ENCODE measurements at regions not wholly inside any gene's neighbourhood (a gene's known extent, or its start where the extent isn't known, plus 50 kb on each side); places are given as distances from the start of the nearest gene placed in this dataset.

DNA sequence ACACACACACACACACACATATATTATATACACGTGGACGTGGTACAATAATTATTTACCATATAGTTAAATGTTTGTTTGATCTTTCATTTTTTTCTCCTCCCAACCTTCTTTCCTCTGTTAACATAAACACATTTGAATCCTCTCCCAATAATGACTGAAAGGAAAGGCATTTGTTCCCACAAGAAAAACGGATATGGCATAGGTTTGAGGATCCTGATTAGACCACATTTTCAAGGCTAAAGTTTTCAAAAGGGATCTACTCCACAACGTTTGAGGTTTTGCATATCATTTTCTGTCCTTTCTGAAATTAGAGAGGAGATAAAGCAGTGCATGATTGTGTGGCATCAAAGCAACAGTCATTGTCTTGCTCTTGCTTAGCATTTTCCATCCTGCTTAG is 1883.4 kb downstream of the STIM2 start:
- no peak for ATAC-seq
- POLR2A ChIA-PET, result no interaction called here
- DNase-seq (ENCODE audit: low read depth in 1 of 2, low spot score in 1 of 2), result no peak
- Histone ChIP-seq H3K4me1 (no peaks in the 10 kb centered on the region), H3K9me3 (no peaks in the 10 kb centered on the region), H3K4me3 (no peak overlapping the region), H3K4me2 (no peak overlapping the region), H3K27ac (no peak overlapping the region)
- CTCF ChIA-PET, result no interaction called here
- FAIRE-seq, result no peak
- no peak for TF ChIP-seq SMC3 (IDR thresholded peaks at IDR 0.05)
- TF ChIP-seq POLR2A (IDR thresholded peaks at IDR 0.05; ENCODE audit: low read length), result no peak
- no peak for TF ChIP-seq MAZ (IDR thresholded peaks at IDR 0.05; ENCODE audit: borderline replicate concordance, low read depth, low read length)
- no peak for TF ChIP-seq NFE2L2 (conservative IDR thresholded peaks at IDR 0.05; ENCODE audit: low read length)
- TF ChIP-seq, protein P1, sequence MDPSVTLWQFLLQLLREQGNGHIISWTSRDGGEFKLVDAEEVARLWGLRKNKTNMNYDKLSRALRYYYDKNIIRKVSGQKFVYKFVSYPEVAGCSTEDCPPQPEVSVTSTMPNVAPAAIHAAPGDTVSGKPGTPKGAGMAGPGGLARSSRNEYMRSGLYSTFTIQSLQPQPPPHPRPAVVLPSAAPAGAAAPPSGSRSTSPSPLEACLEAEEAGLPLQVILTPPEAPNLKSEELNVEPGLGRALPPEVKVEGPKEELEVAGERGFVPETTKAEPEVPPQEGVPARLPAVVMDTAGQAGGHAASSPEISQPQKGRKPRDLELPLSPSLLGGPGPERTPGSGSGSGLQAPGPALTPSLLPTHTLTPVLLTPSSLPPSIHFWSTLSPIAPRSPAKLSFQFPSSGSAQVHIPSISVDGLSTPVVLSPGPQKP (IDR thresholded peaks at IDR 0.05; ENCODE audit: low read depth, low read length), result no peak
- no peak for TF ChIP-seq RARB (CRISPR knock-in tag; IDR thresholded peaks at IDR 0.05)
- no peak for TF ChIP-seq EHF (CRISPR knock-in tag; IDR thresholded peaks at IDR 0.05)
- TF ChIP-seq, protein P2, sequence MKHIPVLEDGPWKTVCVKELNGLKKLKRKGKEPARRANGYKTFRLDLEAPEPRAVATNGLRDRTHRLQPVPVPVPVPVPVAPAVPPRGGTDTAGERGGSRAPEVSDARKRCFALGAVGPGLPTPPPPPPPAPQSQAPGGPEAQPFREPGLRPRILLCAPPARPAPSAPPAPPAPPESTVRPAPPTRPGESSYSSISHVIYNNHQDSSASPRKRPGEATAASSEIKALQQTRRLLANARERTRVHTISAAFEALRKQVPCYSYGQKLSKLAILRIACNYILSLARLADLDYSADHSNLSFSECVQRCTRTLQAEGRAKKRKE (CRISPR knock-in tag; IDR thresholded peaks at IDR 0.05; ENCODE audit: low read depth), result no peak
- TF ChIP-seq POLR2AphosphoS2 (conservative IDR thresholded peaks at IDR 0.05; ENCODE audit: low read length), result no peak
- no peak for TF ChIP-seq MYC (IDR thresholded peaks at IDR 0.05; ENCODE audit: borderline replicate concordance, low read length)
- TF ChIP-seq, protein P3, sequence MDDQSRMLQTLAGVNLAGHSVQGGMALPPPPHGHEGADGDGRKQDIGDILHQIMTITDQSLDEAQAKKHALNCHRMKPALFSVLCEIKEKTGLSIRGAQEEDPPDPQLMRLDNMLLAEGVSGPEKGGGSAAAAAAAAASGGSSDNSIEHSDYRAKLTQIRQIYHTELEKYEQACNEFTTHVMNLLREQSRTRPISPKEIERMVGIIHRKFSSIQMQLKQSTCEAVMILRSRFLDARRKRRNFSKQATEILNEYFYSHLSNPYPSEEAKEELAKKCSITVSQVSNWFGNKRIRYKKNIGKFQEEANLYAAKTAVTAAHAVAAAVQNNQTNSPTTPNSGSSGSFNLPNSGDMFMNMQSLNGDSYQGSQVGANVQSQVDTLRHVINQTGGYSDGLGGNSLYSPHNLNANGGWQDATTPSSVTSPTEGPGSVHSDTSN (IDR thresholded peaks at IDR 0.05), result no peak
- no peak for TF ChIP-seq ZC3H11A (IDR thresholded peaks at IDR 0.05)
- no peak for TF ChIP-seq FOSB (CRISPR knock-in tag; IDR thresholded peaks at IDR 0.05)
- TF ChIP-seq HDAC2 (IDR thresholded peaks at IDR 0.05), result no peak
- no peak for TF ChIP-seq ZSCAN20 (CRISPR knock-in tag; IDR thresholded peaks at IDR 0.05)
- under 1% methylated on average over 4 of the region's 4 CpGs for WGBS (ENCODE audit: missing lambda C conversion rate)

DNA sequence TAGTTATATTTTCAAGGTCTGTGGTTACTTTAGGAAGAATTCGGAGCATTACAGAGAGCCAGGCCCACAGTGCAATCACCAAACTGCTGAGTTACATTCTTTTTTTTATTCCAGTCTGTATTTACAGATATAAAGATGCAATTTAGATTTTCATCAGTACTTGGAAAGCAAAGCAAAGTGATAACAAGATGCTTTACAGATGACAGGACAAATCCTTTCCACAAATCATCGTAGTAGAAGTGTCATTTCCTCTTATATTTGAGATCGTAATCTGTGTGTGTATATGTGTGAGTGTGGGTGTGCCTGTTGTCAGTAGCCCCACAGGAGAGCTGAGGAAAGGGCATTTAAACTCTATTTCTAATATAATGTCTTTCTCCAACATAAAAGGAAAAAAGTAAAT is 1893.7 kb downstream of the STIM2 start:
- TF ChIP-seq ZC3H11A (IDR thresholded peaks at IDR 0.05) (no peak), HDAC2 (IDR thresholded peaks at IDR 0.05) (no peak), ESRRA (IDR thresholded peaks at IDR 0.05; ENCODE audit: borderline replicate concordance, low read length) (no peak)
- TF ChIP-seq, protein P4, sequence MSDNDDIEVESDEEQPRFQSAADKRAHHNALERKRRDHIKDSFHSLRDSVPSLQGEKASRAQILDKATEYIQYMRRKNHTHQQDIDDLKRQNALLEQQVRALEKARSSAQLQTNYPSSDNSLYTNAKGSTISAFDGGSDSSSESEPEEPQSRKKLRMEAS (IDR thresholded peaks at IDR 0.05), result no peak
- Histone ChIP-seq H3K4me1 (no peaks in the 10 kb centered on the region), H3K4me3 (no peak overlapping the region), H3K9me3 (no peaks in the 10 kb centered on the region), H3K4me2 (no peak overlapping the region), H3K27ac (no peak overlapping the region)
- DNase-seq (ENCODE audit: low read depth in 1 of 2, low spot score in 1 of 2) (no peak), ATAC-seq (no peak), FAIRE-seq (no peak)
- WGBS (ENCODE audit: missing lambda C conversion rate), result 21% methylated on average over 3 of the region's 3 CpGs
- ChIA-PET POLR2A (no interaction called here), CTCF (no interaction called here)

DNA sequence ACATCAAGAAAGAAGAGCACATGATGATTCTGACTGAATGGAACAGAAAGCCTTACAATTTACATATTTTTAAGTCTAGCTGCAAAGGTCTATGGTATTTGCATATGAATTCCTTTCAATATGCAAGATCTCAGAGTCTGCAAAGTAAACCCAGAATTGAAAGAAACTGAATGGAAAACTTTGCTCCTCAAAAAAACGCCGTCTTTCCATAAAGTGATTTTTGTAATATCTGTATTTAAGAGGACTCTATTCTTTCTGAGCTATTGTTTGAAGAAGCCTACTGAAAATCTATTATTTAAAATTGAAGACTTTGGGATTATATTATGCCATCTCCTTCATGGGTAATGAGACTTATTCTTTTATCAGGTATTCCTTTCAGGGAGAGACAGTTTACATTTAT is 1894.4 kb downstream of the STIM2 start:
- 40% methylated on average over 2 of the region's 2 CpGs for WGBS (ENCODE audit: missing lambda C conversion rate)
- FAIRE-seq, result no peak
- H3K9me3 ChIP-seq, result no peaks in the 10 kb centered on the region

DNA sequence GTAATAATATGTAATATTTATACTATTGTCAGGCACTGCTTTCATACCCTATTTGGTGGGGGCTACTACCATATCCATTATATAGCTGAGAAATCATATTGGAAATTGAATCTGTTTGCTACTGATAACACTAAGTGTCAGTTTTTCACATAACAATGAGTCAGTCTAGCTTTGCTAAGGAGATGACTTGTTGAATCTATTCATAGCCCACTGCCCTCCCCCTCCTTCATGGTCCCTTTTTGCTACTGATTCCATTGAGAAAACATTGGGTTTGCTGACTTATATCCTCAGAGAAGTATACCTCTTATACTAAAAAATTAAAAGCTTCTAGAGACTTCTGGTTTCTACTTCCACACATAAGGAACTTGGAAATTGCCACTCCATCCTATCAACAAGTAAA is 1898.4 kb downstream of the STIM2 start:
- POLR2A ChIA-PET, result no interaction called here
- FAIRE-seq, result no peak
- no peaks in the 10 kb centered on the region for H3K4me1 ChIP-seq
- H3K4me3 ChIP-seq, result no peak overlapping the region
- ATAC-seq, result no peak
- no peak overlapping the region for H3K27ac ChIP-seq
- CTCF ChIA-PET, result no interaction called here
- no peak for DNase-seq (ENCODE audit: low read depth in 1 of 2, low spot score in 1 of 2)
- H3K4me2 ChIP-seq, result no peak overlapping the region
- no peaks in the 10 kb centered on the region for H3K9me3 ChIP-seq
- no peak for TF ChIP-seq POLR2AphosphoS2 (conservative IDR thresholded peaks at IDR 0.05; ENCODE audit: low read length)
- no peak for TF ChIP-seq ZNF302 (CRISPR knock-in tag; IDR thresholded peaks at IDR 0.05)
- no peak for TF ChIP-seq CEBPB (IDR thresholded peaks at IDR 0.05)
- no peak for TF ChIP-seq GATA3 (IDR thresholded peaks at IDR 0.05; ENCODE audit: borderline replicate concordance)
- TF ChIP-seq FOSB (CRISPR knock-in tag; IDR thresholded peaks at IDR 0.05), result no peak
- no peak for TF ChIP-seq EHMT2 (IDR thresholded peaks at IDR 0.05; ENCODE audit: low read depth)
- TF ChIP-seq PHF8 (IDR thresholded peaks at IDR 0.05; ENCODE audit: borderline replicate concordance, low read depth), result no peak
- no peak for TF ChIP-seq RFX5 (IDR thresholded peaks at IDR 0.05)
- no peak for TF ChIP-seq NPAS2 (CRISPR knock-in tag; IDR thresholded peaks at IDR 0.05; ENCODE audit: borderline replicate concordance)
- TF ChIP-seq MYC (IDR thresholded peaks at IDR 0.05; ENCODE audit: borderline replicate concordance, low read length), result no peak
- no peak for TF ChIP-seq JUN (IDR thresholded peaks at IDR 0.05)
- TF ChIP-seq CBX8 (IDR thresholded peaks at IDR 0.05), result no peak
- TF ChIP-seq, protein P5, sequence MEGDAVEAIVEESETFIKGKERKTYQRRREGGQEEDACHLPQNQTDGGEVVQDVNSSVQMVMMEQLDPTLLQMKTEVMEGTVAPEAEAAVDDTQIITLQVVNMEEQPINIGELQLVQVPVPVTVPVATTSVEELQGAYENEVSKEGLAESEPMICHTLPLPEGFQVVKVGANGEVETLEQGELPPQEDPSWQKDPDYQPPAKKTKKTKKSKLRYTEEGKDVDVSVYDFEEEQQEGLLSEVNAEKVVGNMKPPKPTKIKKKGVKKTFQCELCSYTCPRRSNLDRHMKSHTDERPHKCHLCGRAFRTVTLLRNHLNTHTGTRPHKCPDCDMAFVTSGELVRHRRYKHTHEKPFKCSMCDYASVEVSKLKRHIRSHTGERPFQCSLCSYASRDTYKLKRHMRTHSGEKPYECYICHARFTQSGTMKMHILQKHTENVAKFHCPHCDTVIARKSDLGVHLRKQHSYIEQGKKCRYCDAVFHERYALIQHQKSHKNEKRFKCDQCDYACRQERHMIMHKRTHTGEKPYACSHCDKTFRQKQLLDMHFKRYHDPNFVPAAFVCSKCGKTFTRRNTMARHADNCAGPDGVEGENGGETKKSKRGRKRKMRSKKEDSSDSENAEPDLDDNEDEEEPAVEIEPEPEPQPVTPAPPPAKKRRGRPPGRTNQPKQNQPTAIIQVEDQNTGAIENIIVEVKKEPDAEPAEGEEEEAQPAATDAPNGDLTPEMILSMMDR (IDR thresholded peaks at IDR 0.05), result no peak

More for the DNA sequence above, 1894.4 kb downstream of the STIM2 start:
- no peak overlapping the region for H3K27ac ChIP-seq
- ChIA-PET POLR2A (no interaction called here), CTCF (no interaction called here)
- ATAC-seq (no peak), DNase-seq (ENCODE audit: low read depth in 1 of 2, low spot score in 1 of 2) (no peak)
- H3K4me1 ChIP-seq, result no peaks in the 10 kb centered on the region
- H3K4me3 ChIP-seq, result no peak overlapping the region
- no peak overlapping the region for H3K4me2 ChIP-seq
- TF ChIP-seq POLR2A (IDR thresholded peaks at IDR 0.05; ENCODE audit: low read length) (no peak), JUNB (IDR thresholded peaks at IDR 0.05) (no peak), MAZ (IDR thresholded peaks at IDR 0.05; ENCODE audit: borderline replicate concordance, low read depth, low read length) (no peak), TFCP2L1 (CRISPR knock-in tag; IDR thresholded peaks at IDR 0.05) (no peak), NPAS2 (CRISPR knock-in tag; IDR thresholded peaks at IDR 0.05; ENCODE audit: borderline replicate concordance) (no peak), MYC (IDR thresholded peaks at IDR 0.05; ENCODE audit: borderline replicate concordance, low read length) (no peak), CHD4 (IDR thresholded peaks at IDR 0.05; ENCODE audit: borderline replicate concordance) (no peak)
